NCI-H2227 (cell line): ENCODE measurements at regions not wholly inside any gene's neighbourhood (a gene's known extent, or its start where the extent isn't known, plus 50 kb on each side); places are given as distances from the start of the nearest gene placed in this dataset.

Experiments used
- DNase-seq: peaks from one replicate; lab custom pipeline; 2025; ENCODE audit not compliant: unreplicated experiment; lab: John Stamatoyannopoulos, UW

DNA sequence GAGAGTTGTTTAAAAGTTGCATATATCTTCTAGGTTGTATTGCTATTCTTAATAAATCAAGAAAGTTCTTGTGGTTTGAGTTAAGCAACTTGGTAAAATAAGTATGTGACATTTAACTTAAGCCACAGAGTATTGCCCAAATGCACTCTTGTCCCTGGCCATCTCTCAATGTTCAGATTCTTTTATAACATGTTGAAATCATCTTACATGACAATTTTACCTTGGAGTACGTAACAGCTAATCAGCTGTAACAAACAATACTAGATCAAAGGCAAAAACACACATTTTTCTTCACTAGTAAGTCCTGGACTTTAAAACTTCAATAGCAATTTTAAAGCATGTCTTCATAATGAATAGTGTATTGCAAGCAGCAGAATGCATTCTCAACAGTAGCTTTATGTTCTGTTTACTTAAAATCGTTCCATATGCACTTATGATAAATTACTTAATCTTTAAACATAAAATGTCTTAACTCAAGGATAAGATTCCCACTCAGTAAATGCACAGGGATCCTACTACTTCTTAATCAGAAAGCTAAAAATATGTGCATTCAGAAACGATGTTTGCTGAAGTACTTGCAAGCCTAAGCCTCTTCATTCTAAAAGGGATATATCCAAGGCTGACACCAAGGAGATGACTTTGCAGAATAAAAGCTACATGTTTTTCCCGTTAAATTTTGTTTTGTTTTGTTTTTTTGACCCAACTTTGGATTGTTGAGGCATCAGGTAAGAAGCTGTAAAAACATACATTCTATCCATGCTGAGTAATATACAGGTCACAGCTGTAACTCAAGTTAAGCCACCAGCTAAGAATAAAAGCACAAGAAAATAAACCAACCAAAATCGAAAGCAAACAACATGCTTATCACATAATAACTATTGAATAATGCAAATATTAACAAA is 86.1 kb upstream of the NFIB start:
- no peak for DNase-seq

DNA sequence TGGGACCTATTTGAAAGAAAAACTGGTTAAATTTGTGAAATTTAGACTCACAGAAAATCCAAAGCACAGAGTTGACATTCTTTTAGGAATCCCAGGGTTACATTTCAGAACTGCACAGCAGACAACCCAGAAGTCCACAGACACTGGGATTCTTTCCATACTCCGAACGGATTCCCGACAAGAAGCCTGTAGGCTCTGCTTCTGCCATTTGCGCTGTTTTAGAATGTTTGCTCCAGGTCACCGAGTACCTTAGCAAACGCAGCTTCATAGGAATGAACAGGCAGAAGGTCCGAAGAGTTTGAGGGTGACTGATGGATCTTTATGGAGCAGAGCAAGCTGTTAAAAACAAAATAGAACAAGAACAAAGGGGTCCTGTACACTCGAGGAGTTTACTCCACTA is 84.5 kb upstream of the NFIB start:
- no peak for DNase-seq

DNA sequence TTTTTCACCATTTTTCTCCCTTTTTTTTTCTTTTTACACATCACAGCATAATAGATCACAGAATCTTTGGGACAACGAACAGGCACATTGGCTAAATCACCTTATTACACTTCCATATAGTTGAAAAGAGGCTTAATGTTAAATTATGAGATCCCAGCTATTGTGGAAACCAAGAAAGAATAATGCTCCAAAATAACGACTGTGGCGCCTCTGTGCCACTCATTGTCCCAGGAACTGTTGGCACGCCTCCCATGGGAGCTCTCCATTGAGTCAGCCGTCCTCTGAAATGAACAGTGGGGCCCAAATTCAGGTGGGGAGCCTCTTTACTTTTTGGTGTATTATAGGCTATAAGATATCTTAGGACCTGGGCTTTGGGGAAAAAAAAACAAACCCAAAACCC is 82.2 kb upstream of the NFIB start:
- no peak for DNase-seq

DNA sequence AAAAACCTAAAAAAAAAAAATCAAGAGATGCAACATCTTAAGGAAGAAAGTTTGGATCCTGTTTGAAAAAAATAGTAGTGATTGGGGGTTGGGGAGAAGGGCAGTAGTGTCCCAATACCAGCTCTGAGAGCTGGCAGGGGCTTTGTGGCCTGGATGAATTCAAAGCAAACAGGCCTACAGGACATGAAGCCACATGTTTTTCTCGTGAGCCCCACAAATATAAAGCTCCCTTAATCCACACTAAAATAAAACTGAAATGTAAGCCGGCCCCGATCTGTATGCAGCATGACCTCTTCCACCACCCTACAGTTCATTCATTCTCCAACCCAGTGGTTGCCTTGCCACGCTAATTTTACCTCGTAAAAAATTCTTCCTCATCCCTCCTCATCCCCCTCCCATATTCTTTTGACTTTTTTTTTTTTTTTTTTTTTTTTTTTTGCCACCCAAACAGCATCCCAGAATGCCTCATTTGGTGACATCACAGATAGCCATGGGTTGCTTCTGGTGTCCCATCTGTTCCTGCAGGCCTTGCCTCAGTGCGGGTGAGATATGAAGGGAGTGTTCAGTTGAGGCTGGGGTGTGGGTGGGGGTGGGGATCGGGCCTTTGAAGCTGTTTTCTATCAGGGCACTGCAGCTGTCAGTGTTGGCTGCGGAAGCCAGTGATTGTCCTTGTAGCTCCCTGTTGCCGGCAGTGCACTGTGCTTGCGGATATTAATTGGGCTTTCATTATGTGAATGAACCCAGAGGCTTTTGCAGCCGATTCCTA is 81.6 kb upstream of the NFIB start:
- no peak for DNase-seq

DNA sequence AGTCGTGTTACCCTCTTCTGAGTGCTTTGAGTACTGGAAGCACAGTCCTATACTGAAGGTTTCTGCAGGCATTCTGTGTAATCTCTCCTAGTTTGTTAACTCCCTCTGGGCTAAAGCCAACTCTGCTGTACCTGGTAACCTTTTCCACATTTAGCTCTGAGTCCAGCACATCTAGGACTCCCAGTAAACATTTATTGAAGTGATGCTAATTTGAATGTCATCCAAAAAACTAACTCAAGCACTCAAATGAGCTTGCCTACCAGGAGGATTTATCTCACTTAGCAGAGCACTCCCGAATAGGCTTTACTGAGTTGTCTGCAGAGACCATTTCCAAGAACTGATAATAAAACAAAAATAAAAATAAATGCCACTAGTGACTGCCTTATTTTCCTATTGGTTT is 79.5 kb upstream of the NFIB start:
- no peak for DNase-seq

DNA sequence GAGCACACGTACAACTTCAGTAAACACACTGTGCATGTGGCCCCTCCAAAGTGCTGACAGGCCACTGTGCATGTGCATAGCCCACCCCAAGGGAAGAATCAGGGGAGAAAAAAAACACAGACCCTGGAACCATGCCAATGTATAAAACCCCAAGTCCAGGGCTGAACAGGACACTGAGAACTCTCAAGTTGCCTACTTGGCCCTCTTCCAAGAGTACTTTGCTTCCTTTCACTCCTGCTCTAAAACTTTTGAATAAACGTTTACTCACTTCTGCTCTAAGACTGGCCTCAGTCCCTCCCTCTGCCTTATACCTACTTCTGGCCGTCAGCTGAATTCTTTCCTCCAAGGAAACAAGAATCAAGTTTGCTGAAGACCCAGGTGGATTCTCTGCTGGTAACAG is 77.7 kb upstream of the NFIB start:
- DNase-seq: no peak

DNA sequence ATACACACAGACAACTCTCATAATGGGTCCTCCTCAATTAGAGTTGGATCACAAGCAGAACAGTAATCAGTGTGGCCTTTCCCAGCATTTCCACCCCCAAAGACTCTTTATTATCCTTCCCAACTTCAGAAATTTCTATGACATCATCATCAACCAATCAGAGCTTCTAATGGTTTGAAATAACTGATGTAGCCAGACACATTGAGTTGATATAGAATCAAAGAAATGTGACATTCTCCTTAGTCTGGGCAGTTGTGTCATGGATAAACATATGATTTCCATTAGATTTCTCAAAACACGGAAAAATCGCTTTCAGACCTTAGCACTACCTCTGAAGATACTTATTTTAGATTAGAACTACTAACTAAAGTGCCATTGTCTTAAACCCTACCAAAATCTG is 75.7 kb upstream of the NFIB start:
- no peak for DNase-seq

DNA sequence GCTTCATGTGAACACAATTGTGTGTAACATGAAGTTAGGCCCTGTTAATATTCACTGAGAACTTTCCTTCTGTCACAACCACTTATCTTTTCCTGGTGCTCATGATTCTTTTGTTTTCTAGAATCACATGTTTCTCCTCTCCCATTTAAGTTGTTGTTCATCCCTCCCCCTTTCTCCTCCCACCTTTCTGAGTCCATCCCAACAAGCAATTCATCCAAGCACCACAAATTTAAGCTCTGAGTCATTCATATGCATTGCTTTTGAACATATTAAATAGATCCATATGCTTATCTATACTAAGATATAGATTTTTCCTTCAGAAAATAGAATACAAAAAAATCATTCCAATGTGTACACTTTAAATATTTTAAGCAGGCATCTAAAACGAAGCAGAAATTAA is 75.2 kb upstream of the NFIB start:
- no peak for DNase-seq

DNA sequence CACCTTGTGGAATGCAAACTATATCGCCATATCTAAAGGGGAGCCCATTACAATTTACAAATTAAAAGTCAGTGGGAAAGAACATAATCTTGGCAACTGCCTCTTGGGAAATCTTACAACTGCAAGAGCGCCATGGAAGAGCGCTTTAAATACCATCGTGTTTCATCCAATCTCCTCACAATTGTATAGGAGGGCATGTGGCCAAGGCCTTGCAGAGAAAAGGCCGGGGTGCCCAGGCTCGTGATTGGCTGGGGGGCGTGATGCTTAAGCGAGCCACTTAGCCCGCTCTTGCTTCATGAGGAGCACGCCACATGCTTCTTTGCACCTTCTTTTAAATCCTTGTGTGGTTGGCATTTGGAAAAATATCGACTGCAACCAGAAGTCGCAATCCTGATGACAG is 69.8 kb upstream of the NFIB start:
- DNase-seq: no peak

DNA sequence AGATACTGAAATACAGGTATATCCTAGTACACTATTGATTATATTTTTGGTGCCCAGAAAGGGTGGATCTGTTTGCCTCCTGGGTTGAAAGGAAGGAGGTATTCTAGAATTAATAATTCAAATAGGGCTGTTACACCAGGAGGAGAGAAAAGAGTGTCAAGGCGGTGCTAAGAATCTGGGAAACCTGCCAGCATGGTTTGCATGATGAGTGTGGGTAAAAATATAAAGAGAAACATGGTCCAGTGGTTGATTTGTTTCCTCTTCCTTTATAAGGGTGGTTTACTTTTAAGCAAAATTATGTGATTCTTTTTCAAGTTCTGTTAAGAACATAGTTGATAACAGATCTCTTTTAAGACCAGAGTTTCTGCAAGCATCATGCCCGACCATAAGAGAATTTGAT is 69.4 kb upstream of the NFIB start:
- no peak for DNase-seq

DNA sequence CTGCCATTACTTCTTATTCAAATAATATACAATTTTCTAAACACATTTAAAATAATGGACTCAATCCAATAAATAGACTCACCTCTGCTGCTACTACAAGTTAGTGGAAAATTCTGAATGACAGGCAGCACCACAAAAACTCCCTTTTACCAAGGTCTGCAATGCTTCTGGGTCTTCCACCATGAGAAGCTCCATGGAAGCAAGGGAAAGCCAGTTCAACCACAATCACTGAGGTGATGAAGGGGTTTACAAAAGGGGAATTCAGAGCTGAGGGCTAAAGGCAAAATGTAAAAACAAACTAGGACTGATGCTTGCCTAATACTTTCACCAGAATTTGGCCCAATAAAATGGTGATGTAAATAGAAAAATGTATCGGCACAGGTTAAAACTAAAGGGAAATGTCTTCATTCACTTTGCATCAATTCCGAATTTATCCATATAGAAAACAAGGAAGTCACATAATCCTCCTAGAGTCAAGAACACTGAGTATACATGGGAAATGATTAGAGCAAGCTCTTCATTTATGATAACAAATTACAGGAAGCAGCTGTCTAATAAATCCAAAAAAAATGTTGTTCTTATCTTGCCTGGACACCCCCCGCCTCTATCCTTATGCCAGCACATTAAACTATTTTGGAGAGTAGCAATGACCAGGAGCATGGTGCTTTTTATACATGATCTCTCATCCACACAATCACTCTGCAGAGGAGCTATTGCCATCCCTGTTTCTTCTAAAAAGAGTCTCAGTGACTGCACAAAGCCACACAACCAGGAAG is 66.3 kb upstream of the NFIB start:
- no peak for DNase-seq

DNA sequence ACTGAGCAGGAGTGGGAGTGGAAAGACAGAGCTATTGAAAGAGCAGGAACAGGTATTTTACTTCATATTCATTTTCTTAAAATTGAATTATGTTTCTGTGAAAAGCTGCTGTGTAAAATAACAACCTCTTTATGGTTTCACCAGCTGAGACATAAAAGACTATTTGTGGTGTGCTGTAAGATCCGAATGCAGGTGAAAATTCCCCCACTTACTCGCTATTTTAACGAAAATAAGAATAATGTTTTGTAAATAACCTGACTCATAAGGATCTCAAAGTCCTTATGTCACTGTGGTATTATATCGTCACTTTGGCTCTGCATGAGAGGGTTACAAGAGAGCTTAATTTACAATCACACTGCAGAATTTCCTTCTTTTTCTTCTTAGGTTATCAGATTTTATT is 65.3 kb upstream of the NFIB start:
- DNase-seq: no peak

DNA sequence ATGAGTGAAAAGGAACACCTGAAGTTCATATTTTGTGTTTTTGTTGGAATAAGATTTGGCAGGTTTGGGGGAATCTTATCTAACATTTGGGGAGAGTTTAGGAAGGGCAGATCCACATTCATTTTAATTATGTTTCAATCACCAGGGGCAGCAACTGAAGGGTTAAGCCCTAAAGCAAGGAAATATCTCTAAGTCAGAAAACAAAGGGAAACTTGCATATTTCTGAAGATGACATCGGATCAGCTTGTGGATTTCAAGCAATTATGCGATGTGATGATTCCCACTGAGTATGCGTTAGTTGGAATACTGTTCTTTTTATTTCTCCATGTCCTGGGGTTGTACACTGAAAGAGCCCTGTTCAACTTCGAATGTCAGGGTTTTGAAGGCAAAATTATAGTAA is 59.8 kb upstream of the NFIB start:
- no peak for DNase-seq

DNA sequence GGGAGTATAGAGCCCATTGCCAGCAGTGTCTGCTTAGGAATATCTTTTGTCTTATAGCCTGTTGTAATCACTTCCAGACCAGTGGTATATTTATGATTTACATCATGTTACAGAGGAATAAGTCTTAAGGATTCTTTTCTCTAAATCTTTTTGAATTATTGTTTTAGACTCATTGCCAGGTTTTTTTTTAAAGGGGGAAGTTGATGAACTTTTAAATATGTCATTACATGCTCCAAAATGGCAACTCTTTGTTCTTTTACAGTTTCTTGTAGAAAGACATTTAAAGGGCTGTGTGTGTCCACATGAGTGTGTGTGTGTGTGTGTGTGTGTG is 59.4 kb upstream of the NFIB start:
- no peak for DNase-seq

DNA sequence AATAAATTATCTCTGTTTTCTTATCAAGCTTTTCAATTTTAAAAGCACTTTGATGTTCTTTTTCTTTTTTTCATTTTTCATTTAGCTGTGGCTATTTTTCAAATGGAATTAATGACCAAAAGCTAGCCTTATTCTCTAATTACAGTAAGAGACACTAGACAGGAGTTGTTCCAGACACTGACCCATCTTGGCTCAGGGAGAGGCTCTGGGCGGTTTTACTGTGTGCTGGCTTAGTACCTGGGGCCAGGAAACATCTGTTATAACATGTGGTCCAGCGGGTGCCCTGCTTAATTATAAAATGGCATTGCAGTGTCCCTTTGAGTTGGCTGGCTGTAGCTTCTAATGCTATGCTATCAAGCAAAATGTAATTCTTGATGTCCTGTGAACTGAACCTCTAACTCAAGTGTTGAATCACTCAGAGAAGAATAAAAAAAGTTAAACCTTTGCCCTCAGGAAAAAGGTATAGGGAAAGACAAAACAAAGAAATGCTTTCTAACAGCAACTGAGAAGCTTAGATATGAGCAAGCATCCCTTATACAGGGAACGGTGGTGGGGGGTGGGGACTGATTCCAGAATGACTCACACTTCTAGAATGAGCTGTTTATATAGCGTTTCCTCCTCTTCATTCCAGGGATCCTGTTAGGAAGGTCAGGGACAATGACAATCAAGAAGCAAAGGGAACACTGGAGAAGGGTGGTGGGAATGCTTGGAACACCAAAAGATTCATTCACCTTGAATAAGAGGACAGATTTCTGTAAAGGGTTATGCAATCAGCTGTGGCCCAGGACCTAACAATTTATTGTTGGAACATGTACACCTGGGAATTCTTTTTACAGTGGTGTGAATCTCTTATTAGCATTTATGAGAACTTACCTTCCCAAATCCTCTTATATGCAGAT is 58.7 kb upstream of the NFIB start:
- DNase-seq: no peak

DNA sequence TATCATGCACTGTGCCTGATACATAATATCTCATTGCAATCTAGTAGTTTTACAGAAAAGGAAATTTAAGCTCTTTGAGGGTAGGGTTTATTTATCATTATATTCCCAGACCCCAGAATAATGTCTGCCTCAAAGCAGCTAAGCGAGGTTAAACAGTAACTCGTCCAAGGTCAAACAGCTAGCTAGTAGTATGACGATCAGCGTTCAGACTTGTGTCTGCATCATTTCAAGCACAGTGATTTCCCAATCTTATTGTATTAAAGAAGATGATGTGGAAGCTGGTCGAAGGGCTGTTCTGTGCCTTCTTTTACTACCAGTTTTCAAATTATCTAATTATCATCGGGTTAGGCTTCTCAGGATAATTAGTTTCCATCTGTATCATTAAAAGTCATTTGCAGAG is 55.1 kb upstream of the NFIB start:
- no peak for DNase-seq

DNA sequence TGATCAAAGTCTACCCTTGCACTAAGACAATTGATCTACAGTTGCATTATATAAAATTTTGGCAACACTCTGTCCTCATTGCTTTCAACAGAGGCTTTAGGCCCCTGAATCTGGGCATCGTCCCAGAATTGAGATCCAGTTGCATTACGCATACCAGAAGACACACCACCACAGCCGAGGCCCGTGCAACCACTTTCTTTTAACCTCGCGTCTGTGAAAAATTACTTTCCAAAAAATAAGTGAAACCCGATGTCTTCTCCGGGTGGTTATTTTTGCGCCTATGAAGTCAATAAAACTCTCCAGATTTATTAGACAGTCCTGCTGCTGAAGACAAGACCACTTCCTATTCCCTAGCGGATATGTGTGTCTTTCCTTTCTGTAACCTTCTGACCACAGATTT is 52.1 kb upstream of the NFIB start:
- DNase-seq: no peak

DNA sequence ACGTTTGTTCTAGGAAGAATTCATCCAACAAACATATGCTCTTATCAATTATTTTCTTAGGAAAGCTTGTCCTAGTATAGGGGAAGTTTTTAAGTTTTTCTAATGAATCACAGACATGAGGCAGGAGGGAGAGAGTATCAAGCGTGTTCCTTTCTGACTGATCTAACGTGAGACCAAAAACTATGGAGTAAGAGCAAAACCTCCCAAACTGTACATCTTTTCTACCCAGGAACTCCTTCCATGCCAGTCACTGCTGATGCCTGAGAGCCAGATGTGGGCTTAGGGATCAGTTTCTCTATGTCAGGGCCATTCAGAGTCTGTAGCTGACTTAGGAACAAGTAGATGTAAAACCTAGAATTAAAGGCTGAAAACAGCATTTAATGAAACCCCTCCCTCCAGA is 51.7 kb upstream of the NFIB start:
- no peak for DNase-seq
